ENCODE measurements at regions not wholly inside any gene's neighbourhood (a gene's known extent, or its start where the extent isn't known, plus 50 kb on each side); places are given as distances from the start of the nearest gene placed in this dataset.
"Not testable (repeated sequence)": the region's sequence is repeated elsewhere in the genome, so short reads cannot be mapped to it uniquely, and the experiment has no call there.

GRCh38 chr4:12375805-12376204 lies 947.1 kb upstream of the HS3ST1 start:
- no peak for DNase-seq (ENCODE audit: low read depth in 3 of 3)

GRCh38 chr4:12365869-12366268 lies 937.2 kb upstream of the HS3ST1 start:
- DNase-seq (ENCODE audit: low read depth in 3 of 3): not testable (repeated sequence)

- DNase-seq (ENCODE audit: low read depth in 3 of 3): no peak
These were observed 931.7 kb upstream of the HS3ST1 start for GRCh38 chr4:12360391-12360790.

GRCh38 chr4:12359420-12359819 lies 930.7 kb upstream of the HS3ST1 start:
- no peak for DNase-seq (ENCODE audit: low read depth in 3 of 3)

GRCh38 chr4:12333083-12333482 lies 904.4 kb upstream of the HS3ST1 start:
- DNase-seq (ENCODE audit: low read depth in 3 of 3): not testable (repeated sequence)

GRCh38 chr4:12324965-12325364 lies 896.3 kb upstream of the HS3ST1 start:
- DNase-seq (ENCODE audit: low read depth in 3 of 3): no peak

GRCh38 chr4:12319765-12320164 lies 891.1 kb upstream of the HS3ST1 start:
- no peak for DNase-seq (ENCODE audit: low read depth in 3 of 3)

- no peak for DNase-seq (ENCODE audit: low read depth in 3 of 3)
These were observed 876.2 kb upstream of the HS3ST1 start for GRCh38 chr4:12304905-12305304.

GRCh38 chr4:12296366-12296765 lies 867.7 kb upstream of the HS3ST1 start:
- no peak for DNase-seq (ENCODE audit: low read depth in 3 of 3)

GRCh38 chr4:12293906-12294525 lies 865.3 kb upstream of the HS3ST1 start:
- DNase-seq (ENCODE audit: low read depth in 3 of 3): no peak

- no peak for DNase-seq (ENCODE audit: low read depth in 3 of 3)
These were observed 857.7 kb upstream of the HS3ST1 start for GRCh38 chr4:12286351-12286750.

GRCh38 chr4:12270546-12270945 lies 841.9 kb upstream of the HS3ST1 start:
- no peak for DNase-seq (ENCODE audit: low read depth in 3 of 3)

- DNase-seq (ENCODE audit: low read depth in 3 of 3): no peak
These were observed 836.9 kb upstream of the HS3ST1 start for GRCh38 chr4:12265554-12265953.

GRCh38 chr4:12260453-12260852 lies 831.8 kb upstream of the HS3ST1 start:
- DNase-seq (ENCODE audit: low read depth in 3 of 3): no peak

- no peak for DNase-seq (ENCODE audit: low read depth in 3 of 3)
These were observed 816.3 kb upstream of the HS3ST1 start for GRCh38 chr4:12244973-12245372.

GRCh38 chr4:12242354-12242753 lies 813.7 kb upstream of the HS3ST1 start:
- DNase-seq (ENCODE audit: low read depth in 3 of 3): no peak

GRCh38 chr4:12239897-12240636 lies 811.4 kb upstream of the HS3ST1 start:
- no peak for DNase-seq (ENCODE audit: low read depth in 3 of 3)

- no peak for DNase-seq (ENCODE audit: low read depth in 3 of 3)
These were observed 802.4 kb upstream of the HS3ST1 start for GRCh38 chr4:12231098-12231497.

GRCh38 chr4:12221031-12221430 lies 792.3 kb upstream of the HS3ST1 start:
- DNase-seq (ENCODE audit: low read depth in 3 of 3): no peak

GRCh38 chr4:12211636-12212035 lies 782.9 kb upstream of the HS3ST1 start:
- no peak for DNase-seq (ENCODE audit: low read depth in 3 of 3)

GRCh38 chr4:12207396-12207795 lies 778.7 kb upstream of the HS3ST1 start:
- no peak for DNase-seq (ENCODE audit: low read depth in 3 of 3)

- DNase-seq (ENCODE audit: low read depth in 3 of 3): no peak
These were observed 777.4 kb upstream of the HS3ST1 start for GRCh38 chr4:12206091-12206490.

- no peak for DNase-seq (ENCODE audit: low read depth in 3 of 3)
These were observed 775.3 kb upstream of the HS3ST1 start for GRCh38 chr4:12203945-12204344.

- no peak for DNase-seq (ENCODE audit: low read depth in 3 of 3)
These were observed 771.5 kb upstream of the HS3ST1 start for GRCh38 chr4:12200226-12200625.

Measured in stimulated activated CD4-positive, alpha-beta T cell treated with anti-CD3 and anti-CD28 coated beads, TNF-alpha, amount 100 ng/mL, for 48 hours (primary cell).